NCI-H1048 (cell line): ENCODE measurements at regions not wholly inside any gene's neighbourhood (a gene's known extent, or its start where the extent isn't known, plus 50 kb on each side); places are given as distances from the start of the nearest gene placed in this dataset.
"Not testable (repeated sequence)": the region's sequence is repeated elsewhere in the genome, so short reads cannot be mapped to it uniquely, and the experiment has no call there.

Experiments used
- DNase-seq: peaks from one replicate; lab custom pipeline; 2025; lab: John Stamatoyannopoulos, UW

DNA sequence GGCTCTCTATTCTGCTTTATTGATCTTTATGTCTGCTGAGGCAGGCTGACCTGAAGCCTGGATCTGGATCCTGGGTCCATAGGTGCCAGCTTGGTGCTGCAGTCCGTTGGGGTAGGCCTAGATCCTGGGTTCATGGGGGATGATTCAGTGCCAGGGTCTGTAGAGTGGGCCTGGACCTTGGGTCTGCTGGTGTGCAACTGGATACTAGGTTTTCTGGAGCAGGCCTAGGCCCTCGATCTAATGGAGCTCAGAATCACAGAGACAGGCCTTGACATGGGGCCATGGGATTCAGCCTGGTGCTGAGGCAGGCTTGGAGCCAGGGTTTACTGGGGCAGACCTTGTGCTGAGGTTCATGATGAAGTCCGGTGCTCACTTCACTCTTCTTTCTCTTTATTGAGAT is 358.6 kb downstream of the TEX13C start:
- DNase-seq, result no peak

DNA sequence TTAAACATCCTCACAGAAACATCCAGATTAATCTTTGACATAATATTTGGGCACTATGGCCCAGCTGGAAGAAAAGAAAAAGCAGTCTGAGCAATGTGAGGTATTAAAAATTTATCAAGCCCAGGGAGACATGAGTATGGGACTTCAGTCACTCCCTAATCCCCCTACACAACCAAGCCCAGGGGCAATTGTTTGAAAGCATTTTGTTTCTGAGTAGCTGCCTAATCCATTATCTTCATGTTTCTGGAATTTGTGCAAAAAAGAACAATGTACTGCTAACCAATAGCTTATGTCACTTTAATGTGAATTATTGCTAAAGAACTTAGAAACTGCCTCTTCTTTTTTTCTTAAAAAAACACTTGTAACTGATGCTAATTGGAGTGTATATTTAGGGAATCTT is 360.7 kb downstream of the TEX13C start:
- no peak for DNase-seq

DNA sequence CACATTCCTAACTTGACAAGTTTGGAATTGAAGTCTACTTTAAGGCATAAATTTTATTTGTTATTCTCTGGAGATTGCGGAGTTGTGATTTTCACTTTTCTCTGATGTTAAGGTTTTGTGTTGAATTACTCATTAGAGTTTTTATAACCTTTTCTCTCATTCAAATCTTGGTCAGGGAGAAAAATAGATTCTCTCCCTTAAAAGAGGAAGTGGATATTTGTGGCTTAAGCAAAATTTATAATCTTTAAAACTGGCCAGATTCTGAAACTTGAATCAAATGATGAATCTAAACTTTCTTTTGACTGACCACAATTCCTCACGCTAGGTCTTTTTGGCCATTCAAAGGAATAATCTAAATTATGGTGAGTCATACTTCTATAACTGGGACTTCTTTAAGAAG is 361.4 kb downstream of the TEX13C start:
- DNase-seq, result no peak

DNA sequence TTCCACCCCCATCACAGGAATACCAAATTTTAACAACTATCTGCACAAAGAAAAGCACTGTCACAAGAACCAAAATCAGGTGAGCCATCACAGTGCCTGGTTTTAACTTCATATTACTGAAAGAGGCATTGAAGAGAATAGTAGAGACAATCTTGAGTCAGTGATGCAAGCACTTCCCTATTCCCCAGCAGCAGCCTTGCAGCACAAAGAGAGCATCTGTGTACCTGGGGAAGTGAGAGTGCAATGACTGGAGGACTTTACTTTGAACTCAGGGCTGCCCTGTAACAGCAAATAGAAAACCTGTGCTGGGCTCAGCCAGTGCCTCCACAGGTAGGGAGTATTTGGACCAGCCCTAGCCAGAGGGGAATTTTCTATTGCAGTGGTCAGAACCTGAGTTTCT is 361.8 kb downstream of the TEX13C start:
- DNase-seq, result no peak

DNA sequence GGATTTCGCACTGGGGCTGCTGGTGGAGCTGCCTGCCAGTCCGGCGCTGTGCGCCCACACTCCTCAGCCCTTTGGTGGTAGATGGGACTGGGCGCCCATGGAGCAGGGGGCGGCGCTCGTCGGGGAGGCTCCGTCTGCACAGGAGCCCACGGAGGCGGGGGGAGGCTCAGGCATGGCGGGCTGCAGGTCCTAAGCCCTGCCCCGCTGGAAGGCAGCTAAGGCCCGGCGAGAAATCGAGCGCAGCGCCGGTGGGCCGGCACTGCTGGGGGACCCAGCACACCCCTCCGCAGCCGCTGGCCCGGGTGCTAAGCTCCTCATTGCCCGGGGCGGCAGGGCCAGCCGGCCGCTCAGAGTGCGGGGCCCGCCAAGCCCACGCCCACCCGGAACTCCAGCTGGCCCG is 370.9 kb downstream of the TEX13C start:
- DNase-seq, result not testable (repeated sequence)

DNA sequence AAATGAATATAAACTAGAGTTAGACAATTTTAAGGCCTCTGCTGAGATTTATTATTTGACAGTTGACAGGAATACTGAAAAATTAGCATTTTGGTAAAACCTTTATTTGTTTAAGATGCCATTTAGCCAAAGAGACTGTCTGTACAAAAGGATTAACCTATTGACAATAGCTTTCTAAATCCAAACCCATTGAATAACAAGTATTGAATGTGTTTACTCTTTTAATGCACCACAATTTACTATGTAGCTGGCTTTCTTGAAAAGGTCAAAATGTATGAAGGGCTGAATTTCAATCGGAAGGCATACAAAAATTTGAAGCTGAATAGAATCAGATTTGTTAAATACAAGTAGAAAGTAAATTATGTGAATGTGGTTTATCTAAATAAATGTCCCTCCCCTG is 374.5 kb downstream of the TEX13C start:
- DNase-seq, result no peak

DNA sequence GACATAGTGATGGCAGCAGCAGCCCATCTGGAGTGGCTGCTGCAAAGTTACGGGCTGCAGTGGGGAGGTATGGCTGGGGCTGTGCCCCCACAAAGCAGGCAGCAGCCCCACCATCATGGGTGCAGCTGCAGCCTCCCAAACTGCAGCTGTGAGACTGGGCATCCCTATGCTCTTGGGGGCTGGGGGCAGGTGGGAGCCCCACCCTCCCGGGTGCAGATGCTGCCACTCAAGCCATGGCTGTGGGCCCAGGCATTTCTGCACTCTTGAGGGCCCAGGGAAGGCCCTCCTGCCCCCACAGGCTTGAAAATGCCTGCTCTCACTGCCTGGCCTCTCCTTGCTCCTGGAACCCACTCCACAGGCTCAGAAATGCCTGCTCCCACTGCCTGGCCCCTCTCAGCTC is 389.4 kb downstream of the TEX13C start:
- no peak for DNase-seq

DNA sequence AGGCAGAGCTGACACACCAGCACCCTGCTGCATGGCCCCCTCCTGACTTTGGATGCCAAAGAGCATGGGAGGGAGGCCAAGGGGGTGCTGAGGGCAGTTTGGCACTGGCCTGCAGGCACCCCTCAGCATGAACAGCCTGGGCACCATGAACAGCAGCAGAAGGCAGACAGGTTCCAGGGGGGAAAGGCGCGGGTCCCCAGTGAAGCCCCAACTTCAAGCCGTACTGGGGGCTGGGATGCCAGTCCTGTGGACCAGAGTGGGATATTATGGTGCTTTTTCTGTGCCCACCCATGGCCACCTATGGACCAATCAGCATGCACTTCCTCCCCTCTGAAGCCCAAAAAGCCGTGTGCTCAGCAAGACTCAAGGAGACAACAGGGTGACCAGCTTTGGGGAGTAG is 389.9 kb downstream of the TEX13C start:
- no peak for DNase-seq

DNA sequence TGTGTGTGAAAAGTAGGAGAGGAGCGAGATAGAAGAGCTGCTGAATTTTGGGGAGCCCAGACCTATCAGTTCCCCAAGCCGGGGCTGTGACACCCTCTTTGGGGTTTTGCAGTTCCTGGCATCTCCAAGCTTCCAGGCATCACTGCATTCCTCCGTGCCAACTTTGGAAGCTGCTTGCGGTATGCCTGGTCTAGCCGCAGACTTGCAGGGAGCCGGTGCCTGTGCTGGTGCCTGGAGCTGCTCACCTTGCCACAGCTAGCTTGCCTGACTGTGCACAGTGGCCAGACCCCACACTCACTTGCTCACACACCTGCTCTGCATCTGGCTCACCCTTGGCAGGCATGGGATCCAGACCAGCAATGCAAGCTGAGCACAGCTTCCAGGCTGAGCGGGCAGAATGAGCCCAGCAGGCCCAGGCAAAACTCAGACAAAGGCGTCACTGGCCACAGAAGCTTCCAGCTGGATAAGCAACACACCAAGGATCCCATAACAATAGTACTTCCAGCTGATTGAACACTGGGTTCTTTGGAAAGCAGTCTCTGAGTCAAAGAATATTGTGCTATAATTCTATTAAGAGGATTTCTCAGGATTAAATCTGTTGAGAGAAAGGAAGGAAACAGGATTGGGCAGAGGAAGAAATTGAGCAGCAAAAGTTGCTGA is 390.9 kb downstream of the TEX13C start:
- no peak for DNase-seq

DNA sequence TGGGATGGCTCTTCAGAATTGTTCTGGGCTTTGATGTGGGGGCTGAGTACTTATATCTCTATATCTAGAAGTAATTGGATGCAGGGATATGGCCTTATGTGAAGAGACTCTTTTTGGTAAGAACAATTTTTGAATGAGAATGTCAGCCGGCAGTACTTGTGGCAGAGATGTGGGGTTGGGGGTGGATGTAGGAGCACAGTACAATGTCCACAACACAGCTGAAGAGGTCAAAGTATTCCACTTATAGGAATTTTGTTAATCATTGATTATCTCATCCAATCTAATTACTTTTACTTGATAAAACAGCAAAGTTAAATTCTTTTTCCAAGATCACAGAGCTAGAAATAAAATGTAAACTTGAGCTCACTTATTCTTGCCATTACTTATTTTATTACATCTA is 391.4 kb downstream of the TEX13C start:
- DNase-seq, result no peak

DNA sequence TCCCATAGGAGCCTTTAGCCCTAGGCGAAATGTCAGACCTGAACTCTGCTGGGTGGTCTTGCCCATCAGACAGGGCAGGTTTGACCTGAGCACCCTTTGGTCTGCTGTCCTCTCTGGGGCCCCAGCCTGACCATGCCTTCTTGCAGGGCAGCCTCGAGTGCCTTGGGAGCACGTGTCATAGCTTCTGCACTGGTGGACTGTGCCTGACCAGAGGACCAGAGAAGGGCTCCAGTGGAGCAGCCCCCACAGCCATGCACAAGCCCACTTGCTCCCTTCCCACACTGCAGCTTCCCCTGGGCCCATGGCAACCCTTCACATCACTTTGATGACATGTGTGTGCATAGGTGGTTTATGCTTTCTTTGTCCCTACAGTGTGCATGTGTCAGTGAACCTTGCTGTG is 394.0 kb downstream of the TEX13C start:
- no peak for DNase-seq

DNA sequence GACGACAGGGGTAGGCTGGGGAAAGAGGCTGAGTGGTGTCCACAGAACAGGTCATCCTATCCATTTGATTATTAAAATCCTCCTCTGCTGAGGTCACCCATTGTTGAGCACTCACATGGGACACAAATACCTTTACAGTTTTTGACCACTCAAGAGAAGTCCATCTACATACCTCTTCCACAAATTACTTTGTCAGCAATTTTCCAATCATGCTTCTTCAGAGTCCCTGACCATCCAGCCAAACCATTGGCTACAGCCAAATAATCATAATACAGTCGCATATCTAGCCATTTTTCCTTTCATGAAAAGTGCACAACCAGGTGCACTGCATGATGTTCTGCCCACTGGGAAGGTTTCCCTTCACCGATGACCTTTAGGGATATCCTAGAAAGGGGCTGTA is 407.4 kb downstream of the TEX13C start:
- no peak for DNase-seq

DNA sequence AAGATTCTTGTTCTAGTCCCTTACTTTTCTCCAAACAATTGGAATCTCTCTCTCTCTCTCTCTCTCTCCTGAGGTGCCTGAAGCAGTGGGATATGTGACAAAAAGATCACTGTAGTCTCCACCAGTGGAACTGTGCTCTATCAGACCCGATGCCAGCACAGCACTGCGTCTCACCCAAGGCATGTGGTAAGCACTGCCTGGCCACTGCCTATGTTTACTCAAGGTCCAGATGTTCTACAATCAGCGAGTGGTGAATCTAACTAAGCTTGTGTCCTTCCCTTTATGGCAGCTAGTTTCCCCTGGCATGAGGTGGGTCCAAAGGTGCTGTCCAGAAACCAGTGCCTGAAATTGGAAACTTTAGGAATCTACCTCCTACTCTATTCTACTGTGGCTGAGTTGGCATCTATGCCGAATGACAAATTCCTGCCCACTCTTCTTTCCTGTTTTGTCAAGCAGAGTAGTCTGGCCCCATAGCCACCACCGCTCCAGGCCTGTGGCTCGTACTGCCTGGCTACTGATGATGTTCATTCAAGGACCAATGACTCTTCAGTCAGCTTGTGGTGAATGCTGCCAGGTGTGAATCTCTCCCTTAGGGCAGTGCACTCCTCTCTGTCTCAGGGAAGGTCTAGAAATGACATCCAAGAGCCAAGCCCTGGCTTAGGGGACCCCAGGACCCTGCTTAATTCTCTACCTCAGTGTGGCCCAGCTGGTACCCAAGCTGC is 416.5 kb downstream of the TEX13C start:
- no peak for DNase-seq

DNA sequence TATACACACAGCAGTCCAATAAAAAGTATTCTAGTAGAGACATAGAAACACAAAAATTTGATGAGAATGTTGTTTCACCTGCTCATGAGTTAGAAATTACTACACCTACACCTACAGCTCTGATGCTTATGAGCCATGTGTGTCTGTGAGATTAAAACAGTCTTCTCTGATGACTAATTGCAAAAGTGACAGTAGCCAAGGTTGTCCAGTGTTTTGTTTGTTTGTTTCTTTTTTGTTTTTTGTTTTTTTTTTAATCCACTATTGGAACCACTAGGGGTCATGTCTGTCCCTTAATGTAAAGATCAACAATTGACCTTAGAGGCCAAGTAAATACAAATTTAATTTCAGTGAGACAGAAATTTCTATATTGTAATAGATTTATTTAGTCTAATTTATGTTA is 423.1 kb downstream of the TEX13C start:
- no peak for DNase-seq

DNA sequence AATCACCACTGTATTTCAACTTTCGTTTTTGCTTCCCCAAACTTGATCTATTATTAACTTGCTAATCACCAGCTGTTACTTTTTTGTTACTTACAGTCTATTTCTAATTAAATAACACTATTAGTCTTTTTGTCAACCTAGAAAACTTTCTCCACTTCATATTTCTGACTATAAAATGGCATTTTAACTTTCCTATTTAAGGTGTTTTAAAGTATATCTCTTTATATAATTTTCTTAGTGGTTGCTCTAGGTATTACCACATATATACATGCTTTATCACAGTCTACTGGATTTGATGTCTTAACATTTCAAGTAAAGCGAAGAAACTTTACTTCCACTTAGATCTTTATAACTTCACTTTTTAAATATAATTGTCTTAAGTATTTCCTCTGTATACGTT is 421.2 kb downstream of the DCAF12L2 start:
- no peak for DNase-seq

DNA sequence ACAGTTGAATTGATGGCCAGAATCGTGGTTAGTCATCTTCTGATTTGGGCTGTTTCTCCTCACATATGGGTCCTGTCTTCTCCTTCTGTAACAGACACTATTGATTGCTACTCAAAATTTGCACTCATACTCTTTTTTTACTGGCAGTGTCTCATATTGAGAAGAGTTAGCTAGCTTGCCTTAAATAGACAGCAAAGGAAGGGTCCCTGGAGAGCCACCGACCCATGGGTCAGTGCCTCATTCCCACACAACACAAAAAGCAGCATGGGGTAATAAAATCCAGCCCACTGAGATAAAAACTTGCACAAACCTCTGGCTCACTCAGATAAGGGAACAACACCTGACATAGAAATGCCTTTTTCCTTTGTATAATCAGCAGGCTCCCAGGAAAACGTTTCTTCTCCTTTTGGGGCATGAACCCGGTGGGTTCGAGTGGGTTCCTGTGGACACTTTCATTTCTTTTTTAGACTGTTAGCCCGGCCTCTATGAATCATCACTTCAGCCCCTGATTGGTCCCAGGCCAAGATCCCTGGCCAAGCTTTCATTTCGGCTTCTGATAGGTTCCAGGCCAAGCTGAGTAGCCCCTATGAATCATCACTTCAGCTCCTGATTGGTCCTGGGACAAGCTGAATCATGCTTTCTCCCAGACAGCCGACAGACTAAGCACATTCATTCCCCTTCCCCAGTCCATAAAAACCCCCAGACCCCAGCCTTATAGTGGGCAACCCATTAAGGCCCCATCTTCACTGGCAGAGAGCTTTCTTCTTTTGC is 408.1 kb downstream of the DCAF12L2 start:
- no peak for DNase-seq

DNA sequence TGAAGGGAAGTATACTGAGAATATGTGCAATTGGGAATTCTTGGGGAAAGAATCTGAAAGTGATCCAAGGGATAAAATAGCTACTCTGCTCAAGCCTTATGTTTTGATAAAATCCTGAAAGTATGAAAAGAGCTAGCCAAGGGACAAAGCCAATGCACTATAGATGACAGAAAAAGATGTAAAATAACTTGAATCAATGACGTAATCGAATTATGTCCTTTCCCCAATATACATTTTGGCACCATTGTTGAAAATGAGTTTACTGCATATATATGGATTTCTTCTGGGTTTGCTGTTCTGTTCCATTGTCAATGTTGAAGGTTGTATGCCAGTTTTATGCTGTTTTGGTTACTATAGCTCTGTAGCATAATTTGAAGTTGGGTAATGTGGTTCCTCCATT is 407.3 kb downstream of the DCAF12L2 start:
- no peak for DNase-seq

DNA sequence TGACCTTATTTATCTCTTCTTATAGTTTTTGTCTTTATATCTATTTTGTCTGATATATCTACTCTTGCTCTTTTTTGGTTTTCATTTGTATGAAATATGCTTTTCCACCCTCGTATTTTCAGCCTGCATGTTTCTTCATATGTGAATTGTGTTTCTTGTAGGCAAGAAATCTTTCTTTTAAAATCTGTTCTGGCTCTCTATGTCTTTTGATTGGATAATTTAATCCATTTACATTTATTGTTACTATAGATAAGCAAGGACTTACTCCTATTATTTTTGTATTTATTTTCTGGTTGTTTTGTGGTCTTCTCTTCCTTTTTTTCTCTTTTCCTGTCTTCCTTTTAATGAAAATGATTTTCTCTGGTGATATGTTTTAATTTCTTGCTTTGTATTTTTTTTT is 403.1 kb downstream of the DCAF12L2 start:
- DNase-seq, result no peak

DNA sequence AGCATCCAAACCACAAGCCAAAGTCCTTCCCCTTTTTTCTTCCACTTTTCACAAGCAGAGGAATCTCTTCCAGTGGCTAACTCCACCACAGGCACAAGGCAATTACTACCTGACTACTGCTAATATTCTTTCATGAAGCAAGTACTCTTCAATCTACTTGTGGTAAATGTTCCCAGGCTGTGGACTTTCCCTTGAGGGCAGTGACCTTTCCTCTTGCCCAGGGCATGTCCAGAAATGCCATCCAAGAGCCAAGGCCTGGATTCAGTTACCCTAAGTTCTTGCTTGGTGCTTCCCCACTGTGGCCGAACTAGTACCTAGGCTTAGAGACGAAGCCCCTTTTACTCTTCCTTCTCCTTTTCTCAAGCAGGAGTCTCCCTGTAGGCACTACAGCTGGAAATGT is 400.7 kb downstream of the DCAF12L2 start:
- no peak for DNase-seq

DNA sequence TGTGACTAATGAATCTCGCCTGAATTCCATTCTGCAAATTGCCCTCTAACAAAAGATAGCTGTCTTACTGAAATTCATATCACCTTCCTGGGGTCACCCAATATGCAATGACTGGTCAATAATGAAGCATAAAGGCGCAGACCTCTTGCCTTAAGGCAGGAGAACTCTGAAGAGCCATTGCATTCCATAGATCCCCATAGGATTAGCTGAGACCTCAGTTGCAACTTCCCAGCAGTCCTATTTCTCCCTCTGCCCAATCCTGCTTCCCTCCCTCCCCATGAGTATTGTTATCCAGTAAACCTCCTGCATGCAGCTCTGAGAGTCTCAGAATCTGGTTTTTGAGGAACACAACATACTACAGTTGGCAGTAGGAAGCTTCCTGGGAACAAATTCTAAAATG is 396.5 kb downstream of the DCAF12L2 start:
- no peak for DNase-seq

DNA sequence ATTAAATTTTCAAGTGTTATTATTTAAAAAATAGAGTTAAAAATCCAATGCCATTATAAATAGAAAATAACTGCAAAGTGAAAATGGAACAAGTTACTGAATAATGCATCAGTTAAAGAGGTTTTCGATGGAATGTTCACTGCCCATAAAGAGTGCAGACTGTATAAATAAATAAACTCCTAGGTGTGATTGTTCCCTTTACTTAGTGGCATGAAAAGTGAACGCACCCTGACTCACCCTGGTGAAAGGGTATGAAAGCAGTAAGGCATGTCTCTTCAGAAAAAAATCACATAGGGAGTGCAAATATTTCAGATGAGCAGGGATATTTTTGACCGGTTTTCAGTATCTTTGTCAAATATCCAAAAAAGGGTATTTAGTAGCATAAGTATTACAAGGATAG is 387.8 kb downstream of the DCAF12L2 start:
- DNase-seq, result no peak

DNA sequence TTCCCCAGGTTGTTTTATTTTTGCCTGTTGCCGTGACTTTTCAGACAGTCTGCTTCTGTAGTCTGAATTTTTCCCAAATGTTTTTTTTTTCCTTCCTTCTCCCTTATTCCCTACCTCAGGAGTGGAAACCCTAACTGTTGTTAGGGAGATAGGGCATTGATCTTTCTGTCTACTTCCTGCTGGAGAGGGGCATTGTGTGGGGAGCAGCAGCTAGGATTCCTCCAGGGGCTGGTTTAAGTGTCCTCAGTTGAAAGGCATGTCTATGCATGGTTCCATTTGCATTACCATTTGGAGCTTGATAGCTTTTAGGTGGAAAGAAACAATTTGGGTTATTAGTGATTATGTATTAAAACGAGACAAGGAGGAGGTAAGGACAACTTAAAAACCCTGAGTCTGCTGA is 383.9 kb downstream of the DCAF12L2 start:
- no peak for DNase-seq

DNA sequence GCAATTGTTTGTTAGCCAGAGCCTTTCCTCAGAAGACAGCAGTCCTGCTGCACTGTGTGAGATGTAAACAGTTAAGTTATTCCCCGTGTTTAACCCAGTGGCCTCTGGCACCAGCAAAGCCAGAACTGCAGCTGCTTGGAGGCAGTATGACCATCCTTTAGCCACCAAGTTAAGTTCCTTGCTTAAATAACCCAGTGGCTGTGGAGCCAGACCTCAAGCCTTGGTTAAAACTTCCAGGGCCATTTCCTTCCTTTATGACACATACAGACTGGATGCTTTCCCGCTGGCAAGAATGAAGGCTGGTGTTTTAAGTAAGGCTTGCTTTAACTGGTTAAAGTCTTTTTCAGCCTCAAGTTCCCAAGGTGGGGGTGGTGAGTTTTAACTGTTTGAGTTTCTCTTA is 379.8 kb downstream of the DCAF12L2 start:
- no peak for DNase-seq
